SK-N-MC (cell line): ENCODE measurements at regions not wholly inside any gene's neighbourhood (a gene's known extent, or its start where the extent isn't known, plus 50 kb on each side); places are given as distances from the start of the nearest gene placed in this dataset.
"Not testable (repeated sequence)": the region's sequence is repeated elsewhere in the genome, so short reads cannot be mapped to it uniquely, and the experiment has no call there.

Source experiments
- EZH2 ChIP-seq: fragments of 200-600 bp; sonication (generic); IDR thresholded peaks from one replicate; pipeline ENCODE4 v1.6.1; 2017; ENCODE audit warnings: antibody characterized with exemption
- FOXP2 ChIP-seq: optimal IDR thresholded peaks from 2 replicates; pipeline ENCODE3; 2011; ENCODE audit warnings: mild to moderate bottlenecking, moderate library complexity; ENCODE audit not compliant: insufficient read depth; ENCODE audit errors: extremely low read length, control extremely low read depth

GRCh38 chr9:16299368-16299767 lies 571.1 kb downstream of the BNC2 start:
- TF ChIP-seq FOXP2, EZH2: not testable (repeated sequence)
